Renal cortex interstitium (tissue), 11 donors: ENCODE measurements at regions not wholly inside any gene's neighbourhood (a gene's known extent, or its start where the extent isn't known, plus 50 kb on each side); places are given as distances from the start of the nearest gene placed in this dataset.
"Not testable (repeated sequence)": the region's sequence is repeated elsewhere in the genome, so short reads cannot be mapped to it uniquely, and the experiment has no call there.

Experiments used
- DNase-seq, 11 donors: peaks; one replicate each; pipeline ENCODE4 v3.0.0-alpha.2; 2013; ENCODE audit warnings: low read depth in 9 of 11, low spot score in 4 of 11; ENCODE audit errors: extremely low read depth in 1 of 11

GRCh38 chr2:95682889-95683517 is 91.2 kb downstream of the TRIM43 start:
- DNase-seq, result not testable (repeated sequence)

GRCh38 chr2:95685513-95685912 is 93.7 kb downstream of the TRIM43 start:
- DNase-seq, result no peak

GRCh38 chr2:95686056-95686825 is 94.4 kb downstream of the TRIM43 start:
- not testable (repeated sequence) for DNase-seq

GRCh38 chr2:95687852-95688251 is 96.1 kb downstream of the TRIM43 start:
- not testable (repeated sequence) for DNase-seq

GRCh38 chr2:95691210-95691609 is 99.4 kb downstream of the TRIM43 start:
- not testable (repeated sequence) for DNase-seq

GRCh38 chr2:95693071-95693846 is 101.5 kb downstream of the TRIM43 start:
- DNase-seq, result not testable (repeated sequence)

GRCh38 chr2:95695613-95696012 is 103.8 kb downstream of the TRIM43 start:
- no peak for DNase-seq

GRCh38 chr2:95698146-95698545 is 106.3 kb downstream of the TRIM43 start:
- no peak for DNase-seq

GRCh38 chr2:95699201-95700184 is 107.7 kb downstream of the TRIM43 start:
- DNase-seq, result not testable (repeated sequence)

GRCh38 chr2:95700519-95700918 is 108.7 kb downstream of the TRIM43 start:
- DNase-seq, result no peak

- DNase-seq, result no peak
Observed at GRCh38 chr2:95702471-95702870, 110.7 kb downstream of the TRIM43 start.

GRCh38 chr2:95707161-95707560 is 115.4 kb downstream of the TRIM43 start:
- DNase-seq, result not testable (repeated sequence)

GRCh38 chr2:95707837-95708236 is 116.0 kb downstream of the TRIM43 start:
- DNase-seq, result no peak

GRCh38 chr2:95709831-95710230 is 118.0 kb downstream of the TRIM43 start:
- DNase-seq, result no peak

- DNase-seq, result peak in 4 of 11 donors; percentile 38 to 67 (median 48)
Observed at GRCh38 chr2:95713470-95714177, 121.8 kb downstream of the TRIM43 start.

- not testable (repeated sequence) for DNase-seq
Observed at GRCh38 chr2:95714398-95714797, 122.6 kb downstream of the TRIM43 start.

- DNase-seq, result no peak
Observed at GRCh38 chr2:95719473-95720060, 127.8 kb downstream of the TRIM43 start.

GRCh38 chr2:95721726-95722125 is 129.9 kb downstream of the TRIM43 start:
- no peak for DNase-seq
